PC-3 (cell line): ENCODE measurements at regions not wholly inside any gene's neighbourhood (a gene's known extent, or its start where the extent isn't known, plus 50 kb on each side); places are given as distances from the start of the nearest gene placed in this dataset.

Experiments
- CTCF ChIP-seq: fragments of 300-600 bp; sonication (generic); conservative IDR thresholded peaks from 2 replicates; pipeline ENCODE4 v1.5.1; 2017; ENCODE audit warnings: antibody characterized with exemption, low read depth, mild to moderate bottlenecking, low read length
- EZH2 ChIP-seq: fragments of 300-600 bp; sonication (generic); IDR thresholded peaks from one replicate; pipeline ENCODE4 v1.6.1; 2017; ENCODE audit warnings: antibody characterized with exemption, mild to moderate bottlenecking, low read length; ENCODE audit not compliant: unreplicated experiment

GRCh38 chr3:102974333-102974732, 539.5 kb downstream of the ZPLD1 start:
- TF ChIP-seq CTCF (no peak), EZH2 (no peak)
